Astrocyte (in vitro differentiated cells and primary cell): ENCODE measurements at regions not wholly inside any gene's neighbourhood (a gene's known extent, or its start where the extent isn't known, plus 50 kb on each side); places are given as distances from the start of the nearest gene placed in this dataset.

Source experiments
- EZH2 ChIP-seq: IDR thresholded peaks from 2 replicates; pipeline ENCODE4 v1.6.1; 2012; ENCODE audit warnings: mild to moderate bottlenecking, low read length, inconsistent platforms; ENCODE audit not compliant: insufficient read depth
- TF ChIP-seq, protein P1 (sequence below): IDR thresholded peaks from 2 replicates; pipeline ENCODE4 v1.5.1; 2011; ENCODE audit warnings: low read depth, mild to moderate bottlenecking, inconsistent platforms, low read length, moderate library complexity; ENCODE audit not compliant: insufficient read depth

DNA sequence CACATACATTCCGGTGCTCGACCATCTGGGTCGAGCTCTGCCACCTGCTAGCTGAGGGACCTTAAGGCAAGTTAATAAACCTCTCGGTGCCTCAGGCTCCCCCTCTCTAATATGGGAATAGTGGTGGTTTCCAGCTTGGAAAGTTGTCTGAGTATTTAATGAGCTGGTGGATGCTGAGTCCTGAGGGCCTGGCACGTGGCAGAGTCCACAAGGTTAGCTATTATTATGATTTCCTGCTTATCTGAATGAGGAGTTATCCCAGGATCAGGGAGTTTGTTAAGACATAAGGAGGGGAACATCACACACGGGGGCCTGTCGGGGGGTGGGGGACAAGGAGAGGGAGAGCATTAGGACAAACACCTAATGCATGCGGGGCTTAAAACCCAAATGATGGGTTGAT, 80.1 kb upstream of the SLC22A23 start:
- TF ChIP-seq, protein P1, sequence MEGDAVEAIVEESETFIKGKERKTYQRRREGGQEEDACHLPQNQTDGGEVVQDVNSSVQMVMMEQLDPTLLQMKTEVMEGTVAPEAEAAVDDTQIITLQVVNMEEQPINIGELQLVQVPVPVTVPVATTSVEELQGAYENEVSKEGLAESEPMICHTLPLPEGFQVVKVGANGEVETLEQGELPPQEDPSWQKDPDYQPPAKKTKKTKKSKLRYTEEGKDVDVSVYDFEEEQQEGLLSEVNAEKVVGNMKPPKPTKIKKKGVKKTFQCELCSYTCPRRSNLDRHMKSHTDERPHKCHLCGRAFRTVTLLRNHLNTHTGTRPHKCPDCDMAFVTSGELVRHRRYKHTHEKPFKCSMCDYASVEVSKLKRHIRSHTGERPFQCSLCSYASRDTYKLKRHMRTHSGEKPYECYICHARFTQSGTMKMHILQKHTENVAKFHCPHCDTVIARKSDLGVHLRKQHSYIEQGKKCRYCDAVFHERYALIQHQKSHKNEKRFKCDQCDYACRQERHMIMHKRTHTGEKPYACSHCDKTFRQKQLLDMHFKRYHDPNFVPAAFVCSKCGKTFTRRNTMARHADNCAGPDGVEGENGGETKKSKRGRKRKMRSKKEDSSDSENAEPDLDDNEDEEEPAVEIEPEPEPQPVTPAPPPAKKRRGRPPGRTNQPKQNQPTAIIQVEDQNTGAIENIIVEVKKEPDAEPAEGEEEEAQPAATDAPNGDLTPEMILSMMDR = no peak
- TF ChIP-seq EZH2 = no peak
